ENCODE measurements at regions not wholly inside any gene's neighbourhood (a gene's known extent, or its start where the extent isn't known, plus 50 kb on each side); places are given as distances from the start of the nearest gene placed in this dataset.
A peak's percentile ranks its signal among the peaks of the same experiment; 100 is the strongest.

- Histone ChIP-seq H3K9ac (ENCODE audit: insufficient read depth, low read length) (no peak overlapping the region), H3K27me3 (ENCODE audit: control insufficient read depth, insufficient read depth, low read length) (no peaks in the 10 kb centered on the region), H3K4me2 (ENCODE audit: extremely low read depth, insufficient read depth, low read length) (peak overlapping the region; percentile 63), H3K27ac (ENCODE audit: insufficient read depth, low read length) (no peak overlapping the region), H3K79me2 (ENCODE audit: control insufficient read depth, insufficient read depth, low read length) (no peaks in the 10 kb centered on the region), H3K4me3 (replicated peaks in 1 of 4; ENCODE audit: control extremely low read depth in 1 of 4, insufficient read depth in 1 of 4, low read depth in 3 of 4, low read length in 4 of 4) (no peak overlapping the region), H3K36me3 (ENCODE audit: control insufficient read depth, insufficient read depth, low read length) (no peaks in the 10 kb centered on the region), H4K20me1 (ENCODE audit: control insufficient read depth, extremely low read depth, insufficient read depth, low read length) (no peaks in the 10 kb centered on the region), H2AFZ (ENCODE audit: low read length) (peak overlapping the region; percentile 62), H3K4me1 (ENCODE audit: control insufficient read depth, extremely low read depth, insufficient read depth, low read length) (peaks cover 7% of the 10 kb centered on the region), H3K9me3 (ENCODE audit: control insufficient read depth, insufficient read depth, low read depth, low read length) (no peaks in the 10 kb centered on the region)
- DNase-seq (ENCODE audit: low read depth in 2 of 2): peak in 1 of 2 donors; percentile 67
- TF ChIP-seq EZH2 (IDR thresholded peaks at IDR 0.05; ENCODE audit: low read length, missing control alignments) (no peak), CTCF (conservative IDR thresholded peaks at IDR 0.05 in 1 of 2, IDR thresholded peaks at IDR 0.05 in 1 of 2; ENCODE audit: low read depth in 1 of 2, low read length in 2 of 2) (no peak)
Measured at GRCh38 chr2:64329848-64330247, 124.1 kb upstream of the LGALSL start.

- no peaks in the 10 kb centered on the region for H3K27me3 ChIP-seq (ENCODE audit: control insufficient read depth, insufficient read depth, low read length)
- H3K27ac ChIP-seq (ENCODE audit: insufficient read depth, low read length): no peak overlapping the region
- H3K36me3 ChIP-seq (ENCODE audit: control insufficient read depth, insufficient read depth, low read length): no peaks in the 10 kb centered on the region
- peak overlapping the region in 2 of 4 experiments; percentile 49 to 54 for H3K4me3 ChIP-seq (replicated peaks in 1 of 4; ENCODE audit: control extremely low read depth in 1 of 4, insufficient read depth in 1 of 4, low read depth in 3 of 4, low read length in 4 of 4)
- H3K79me2 ChIP-seq (ENCODE audit: control insufficient read depth, insufficient read depth, low read length): no peaks in the 10 kb centered on the region
- peaks cover 7% of the 10 kb centered on the region for H3K4me1 ChIP-seq (ENCODE audit: control insufficient read depth, extremely low read depth, insufficient read depth, low read length)
- TF ChIP-seq EZH2 (IDR thresholded peaks at IDR 0.05; ENCODE audit: low read length, missing control alignments): no peak
- peak; percentile 92 for TF ChIP-seq CTCF (conservative IDR thresholded peaks at IDR 0.05 in 1 of 2, IDR thresholded peaks at IDR 0.05 in 1 of 2; ENCODE audit: low read depth in 1 of 2, low read length in 2 of 2)
- H2AFZ ChIP-seq (ENCODE audit: low read length): peak overlapping the region; percentile 62
- H3K9me3 ChIP-seq (ENCODE audit: control insufficient read depth, insufficient read depth, low read depth, low read length): no peaks in the 10 kb centered on the region
- peak; percentile 77 to 94 for DNase-seq (ENCODE audit: low read depth in 2 of 2)
- H4K20me1 ChIP-seq (ENCODE audit: control insufficient read depth, extremely low read depth, insufficient read depth, low read length): no peaks in the 10 kb centered on the region
- H3K4me2 ChIP-seq (ENCODE audit: extremely low read depth, insufficient read depth, low read length): peak overlapping the region; percentile 63
- no peak overlapping the region for H3K9ac ChIP-seq (ENCODE audit: insufficient read depth, low read length)
Measured at GRCh38 chr2:64330281-64331113, 123.5 kb upstream of the LGALSL start.

- no peak overlapping the region for H3K4me3 ChIP-seq (replicated peaks in 1 of 4; ENCODE audit: control extremely low read depth in 1 of 4, insufficient read depth in 1 of 4, low read depth in 3 of 4, low read length in 4 of 4)
Measured at GRCh38 chr2:64331114-64331645, 122.8 kb upstream of the LGALSL start.

More at GRCh38 chr2:64331114-64331645, 122.8 kb upstream of the LGALSL start:
- Histone ChIP-seq H2AFZ (ENCODE audit: low read length) (no peak overlapping the region), H3K36me3 (ENCODE audit: control insufficient read depth, insufficient read depth, low read length) (no peaks in the 10 kb centered on the region), H3K9me3 (ENCODE audit: control insufficient read depth, insufficient read depth, low read depth, low read length) (no peaks in the 10 kb centered on the region), H3K4me2 (ENCODE audit: extremely low read depth, insufficient read depth, low read length) (no peak overlapping the region), H3K4me1 (ENCODE audit: control insufficient read depth, extremely low read depth, insufficient read depth, low read length) (peaks cover 7% of the 10 kb centered on the region), H3K9ac (ENCODE audit: insufficient read depth, low read length) (no peak overlapping the region), H4K20me1 (ENCODE audit: control insufficient read depth, extremely low read depth, insufficient read depth, low read length) (no peaks in the 10 kb centered on the region), H3K27ac (ENCODE audit: insufficient read depth, low read length) (no peak overlapping the region), H3K27me3 (ENCODE audit: control insufficient read depth, insufficient read depth, low read length) (no peaks in the 10 kb centered on the region), H3K79me2 (ENCODE audit: control insufficient read depth, insufficient read depth, low read length) (no peaks in the 10 kb centered on the region)
- no peak for DNase-seq (ENCODE audit: low read depth in 2 of 2)
- no peak for TF ChIP-seq CTCF (conservative IDR thresholded peaks at IDR 0.05 in 1 of 2, IDR thresholded peaks at IDR 0.05 in 1 of 2; ENCODE audit: low read depth in 1 of 2, low read length in 2 of 2)

Data from fibroblast of lung (primary cell).